Stimulated activated CD8-positive, alpha-beta memory T cell treated with anti-CD3 and anti-CD28 coated beads, Interleukin-4, amount 100 ng/mL, for 24 hours (primary cell): ENCODE measurements at regions not wholly inside any gene's neighbourhood (a gene's known extent, or its start where the extent isn't known, plus 50 kb on each side); places are given as distances from the start of the nearest gene placed in this dataset.

ENCODE experiments used
- DNase-seq: peaks from one replicate; pipeline ENCODE4 v3.0.0-alpha.2; 2020; ENCODE audit warnings: low read depth

GRCh38 chr9:79334711-79335110 is 237.1 kb upstream of the TLE4 start:
- DNase-seq: no peak

- no peak for DNase-seq
These were observed 235.8 kb upstream of the TLE4 start for GRCh38 chr9:79335987-79336386.

GRCh38 chr9:79341561-79341960 is 230.2 kb upstream of the TLE4 start:
- no peak for DNase-seq

- no peak for DNase-seq
These were observed 225.3 kb upstream of the TLE4 start for GRCh38 chr9:79346350-79347020.

- DNase-seq: no peak
These were observed 219.4 kb upstream of the TLE4 start for GRCh38 chr9:79352322-79352721.

- DNase-seq: no peak
These were observed 217.8 kb upstream of the TLE4 start for GRCh38 chr9:79353856-79354520.

GRCh38 chr9:79357194-79357593 is 214.6 kb upstream of the TLE4 start:
- no peak for DNase-seq

GRCh38 chr9:79357616-79358015 is 214.1 kb upstream of the TLE4 start:
- DNase-seq: no peak

GRCh38 chr9:79360387-79361347 is 211.1 kb upstream of the TLE4 start:
- DNase-seq: no peak

- no peak for DNase-seq
These were observed 209.4 kb upstream of the TLE4 start for GRCh38 chr9:79362100-79363081.

- no peak for DNase-seq
These were observed 202.1 kb upstream of the TLE4 start for GRCh38 chr9:79369676-79370075.

- no peak for DNase-seq
These were observed 200.5 kb upstream of the TLE4 start for GRCh38 chr9:79371301-79371700.

GRCh38 chr9:79371948-79372555 is 199.7 kb upstream of the TLE4 start:
- no peak for DNase-seq

GRCh38 chr9:79377339-79377855 is 194.4 kb upstream of the TLE4 start:
- no peak for DNase-seq

GRCh38 chr9:79378107-79378506 is 193.7 kb upstream of the TLE4 start:
- no peak for DNase-seq

GRCh38 chr9:79382044-79382443 is 189.7 kb upstream of the TLE4 start:
- DNase-seq: no peak

- no peak for DNase-seq
These were observed 189.3 kb upstream of the TLE4 start for GRCh38 chr9:79382458-79382857.

- DNase-seq: no peak
These were observed 188.7 kb upstream of the TLE4 start for GRCh38 chr9:79383096-79383495.

- no peak for DNase-seq
These were observed 187.7 kb upstream of the TLE4 start for GRCh38 chr9:79384091-79384490.

GRCh38 chr9:79384501-79384900 is 187.3 kb upstream of the TLE4 start:
- no peak for DNase-seq
